Smooth muscle cell (in vitro differentiated cells): ENCODE measurements at regions not wholly inside any gene's neighbourhood (a gene's known extent, or its start where the extent isn't known, plus 50 kb on each side); places are given as distances from the start of the nearest gene placed in this dataset.

Experiments
- DNase-seq: peaks from one replicate; lab custom pipeline; 2025; ENCODE audit not compliant: unreplicated experiment; lab: John Stamatoyannopoulos, UW
- H2AFZ ChIP-seq: fragments of 200-600 bp; sonication (generic); 2 replicates; pipeline ENCODE4 v1.6.0; 2016; ENCODE audit warnings: antibody characterized with exemption, low read depth, mild to moderate bottlenecking
- H3F3A ChIP-seq: fragments of 200-600 bp; sonication (generic); 2 replicates; pipeline ENCODE4 v1.6.0; 2017; ENCODE audit warnings: antibody characterized with exemption, low read depth
- H3K27ac ChIP-seq: fragments of 200-600 bp; sonication (generic); 2 replicates; pipeline ENCODE4 v1.5.1; 2016; ENCODE audit warnings: low read depth, mild to moderate bottlenecking
- H3K27me3 ChIP-seq: fragments of 200-600 bp; sonication (generic); 2 replicates; pipeline ENCODE4 v1.6.1; 2016; ENCODE audit warnings: low read depth, mild to moderate bottlenecking
- H3K36me3 ChIP-seq: fragments of 200-600 bp; sonication (generic); 2 replicates; pipeline ENCODE4 v1.5.1; 2016; ENCODE audit warnings: low read depth
- H3K4me1 ChIP-seq: fragments of 200-600 bp; sonication (generic); 2 replicates; pipeline ENCODE4 v1.5.1; 2016; ENCODE audit warnings: low read depth
- H3K4me2 ChIP-seq: fragments of 200-600 bp; sonication (generic); 2 replicates; pipeline ENCODE4 v1.6.0; 2016; ENCODE audit warnings: mild to moderate bottlenecking
- H3K4me3 ChIP-seq: fragments of 200-600 bp; sonication (generic); 2 replicates; pipeline ENCODE4 v1.5.1; 2016; ENCODE audit warnings: mild to moderate bottlenecking
- H3K79me2 ChIP-seq: fragments of 200-600 bp; sonication (generic); 2 replicates; pipeline ENCODE4 v1.6.0; 2016; ENCODE audit warnings: low read depth, mild to moderate bottlenecking
- H3K9ac ChIP-seq: fragments of 200-600 bp; sonication (generic); 2 replicates; pipeline ENCODE4 v1.6.0; 2016; ENCODE audit warnings: low read depth
- H3K9me3 ChIP-seq: fragments of 200-600 bp; sonication (generic); replicated peaks from 2 replicates; pipeline ENCODE4 v1.5.1; 2016; ENCODE audit warnings: low read depth
- H4K20me1 ChIP-seq: fragments of 200-600 bp; sonication (generic); 2 replicates; pipeline ENCODE4 v1.6.0; 2016; ENCODE audit warnings: low read depth
- CTCF ChIP-seq: fragments of 200-600 bp; sonication (generic); IDR thresholded peaks from 2 replicates; pipeline ENCODE4 v1.5.1; 2017; ENCODE audit warnings: borderline replicate concordance, mild to moderate bottlenecking, antibody characterized with exemption; ENCODE audit not compliant: insufficient read depth, poor library complexity, severe bottlenecking
- WGBS: methylation state at CpG from one replicate; pipeline ENCODE4 v1.1.7; 2016; ENCODE audit warnings: low lambda C conversion rate; 5-methylcytosine and 5-hydroxymethylcytosine counted together

- Histone ChIP-seq H3K36me3 (no peaks in the 10 kb centered on the region), H3K9me3 (no peaks in the 10 kb centered on the region), H3K27ac (no peak overlapping the region), H3K4me1 (peaks cover 8% of the 10 kb centered on the region), H3K79me2 (no peaks in the 10 kb centered on the region), H3K27me3 (no peaks in the 10 kb centered on the region), H3K4me3 (no peak overlapping the region), H3K4me2 (no peak overlapping the region), H2AFZ (no peak overlapping the region), H3K9ac (no peak overlapping the region), H3F3A (no peaks in the 10 kb centered on the region), H4K20me1 (no peaks in the 10 kb centered on the region)
- no peak for DNase-seq
- TF ChIP-seq CTCF, result no peak
- WGBS, result 84% methylated on average over 3 of the region's 3 CpGs
Observed at GRCh38 chr12:45553204-45553603, 176.3 kb upstream of the ARID2 start.

GRCh38 chr12:45557016-45557415 lies 172.5 kb upstream of the ARID2 start:
- H3K9ac ChIP-seq, result no peak overlapping the region

GRCh38 chr12:45558353-45558752 lies 171.2 kb upstream of the ARID2 start:
- DNase-seq, result no peak
- Histone ChIP-seq H3K36me3 (no peaks in the 10 kb centered on the region), H3K9ac (no peak overlapping the region)

More at GRCh38 chr12:45557016-45557415, 172.5 kb upstream of the ARID2 start:
- Histone ChIP-seq H3K9me3 (no peaks in the 10 kb centered on the region), H3F3A (no peaks in the 10 kb centered on the region), H3K4me1 (no peaks in the 10 kb centered on the region), H2AFZ (no peak overlapping the region), H3K27me3 (no peaks in the 10 kb centered on the region), H3K4me3 (no peak overlapping the region), H4K20me1 (no peaks in the 10 kb centered on the region), H3K79me2 (no peaks in the 10 kb centered on the region), H3K27ac (no peak overlapping the region), H3K36me3 (no peaks in the 10 kb centered on the region), H3K4me2 (no peak overlapping the region)
- no peak for DNase-seq
- no peak for TF ChIP-seq CTCF

More at GRCh38 chr12:45558353-45558752, 171.2 kb upstream of the ARID2 start:
- Histone ChIP-seq H3K27me3 (no peaks in the 10 kb centered on the region), H3F3A (no peaks in the 10 kb centered on the region), H4K20me1 (no peaks in the 10 kb centered on the region), H2AFZ (no peak overlapping the region), H3K79me2 (no peaks in the 10 kb centered on the region), H3K9me3 (no peaks in the 10 kb centered on the region), H3K4me2 (no peak overlapping the region), H3K4me3 (no peak overlapping the region), H3K27ac (no peak overlapping the region), H3K4me1 (no peaks in the 10 kb centered on the region)
- WGBS, result 97% methylated on average over 4 of the region's 4 CpGs
- no peak for TF ChIP-seq CTCF
